ENCODE measurements at regions not wholly inside any gene's neighbourhood (a gene's known extent, or its start where the extent isn't known, plus 50 kb on each side); places are given as distances from the start of the nearest gene placed in this dataset.

GRCh38 chr1:90394247-90394646, 322.9 kb downstream of the BARHL2 start:
- Histone ChIP-seq H3K9me2 (replicated peaks; ENCODE audit: insufficient read depth, low read length) (no peaks in the 10 kb centered on the region), H3K4me3 (ENCODE audit: insufficient read depth, low read length, poor library complexity, severe bottlenecking) (no peak overlapping the region)
- TF ChIP-seq CTCF (IDR thresholded peaks at IDR 0.05; ENCODE audit: insufficient read depth, low read length, poor library complexity, severe bottlenecking) (no peak), EZH2phosphoT487 (conservative IDR thresholded peaks at IDR 0.05; ENCODE audit: low read length) (no peak)

DNA sequence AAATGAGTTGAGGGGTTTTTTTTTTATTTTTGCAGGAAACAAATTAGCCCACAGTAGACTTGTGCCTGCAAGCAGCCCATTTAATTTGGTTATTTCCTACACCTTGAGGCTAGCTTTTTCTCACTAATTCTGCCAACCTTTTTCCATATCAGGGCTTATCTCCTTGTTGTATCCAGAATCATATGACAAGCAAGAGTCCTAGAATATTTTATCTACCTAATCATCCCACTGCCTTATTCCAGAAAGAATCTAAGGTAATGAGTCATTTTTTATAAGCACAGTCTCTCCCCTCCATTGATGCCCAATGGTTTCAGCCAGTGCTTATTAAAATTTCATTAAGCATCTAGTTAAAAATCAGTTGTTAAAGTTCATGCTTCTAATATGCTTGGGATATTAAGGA, 324.1 kb downstream of the BARHL2 start:
- H3F3A ChIP-seq (ENCODE audit: insufficient read depth), result no peaks in the 10 kb centered on the region
- no peak overlapping the region for H3K4me2 ChIP-seq (ENCODE audit: low read depth, low read length, poor library complexity, severe bottlenecking)
- H3K27ac ChIP-seq (ENCODE audit: low read depth, low read length), result no peak overlapping the region
- no peak overlapping the region for H2AFZ ChIP-seq (ENCODE audit: low read depth, low read length, severe bottlenecking)
- no peaks in the 10 kb centered on the region for H3K9me3 ChIP-seq (ENCODE audit: insufficient read depth, low read length)
- no peak overlapping the region for H3K4me3 ChIP-seq (ENCODE audit: insufficient read depth, low read length, poor library complexity, severe bottlenecking)
- H3K27me3 ChIP-seq (ENCODE audit: low read length), result no peaks in the 10 kb centered on the region
- H4K20me1 ChIP-seq (ENCODE audit: low read depth, low read length), result no peaks in the 10 kb centered on the region
- no peaks in the 10 kb centered on the region for H3K9me2 ChIP-seq (replicated peaks; ENCODE audit: insufficient read depth, low read length)
- TF ChIP-seq CTCF (IDR thresholded peaks at IDR 0.05; ENCODE audit: insufficient read depth, low read length, poor library complexity, severe bottlenecking), result no peak
- TF ChIP-seq EZH2phosphoT487 (conservative IDR thresholded peaks at IDR 0.05; ENCODE audit: low read length), result no peak
- H3K9ac ChIP-seq (ENCODE audit: low read length), result no peak overlapping the region
- no peaks in the 10 kb centered on the region for H3K79me2 ChIP-seq (ENCODE audit: insufficient read depth, low read length)
- H3K36me3 ChIP-seq (ENCODE audit: low read length), result no peaks in the 10 kb centered on the region

More at GRCh38 chr1:90394247-90394646, 322.9 kb downstream of the BARHL2 start:
- Histone ChIP-seq H3K27me3 (ENCODE audit: low read length) (no peaks in the 10 kb centered on the region), H3K36me3 (ENCODE audit: low read length) (no peaks in the 10 kb centered on the region), H3F3A (ENCODE audit: insufficient read depth) (no peaks in the 10 kb centered on the region), H3K9me3 (ENCODE audit: insufficient read depth, low read length) (no peaks in the 10 kb centered on the region), H2AFZ (ENCODE audit: low read depth, low read length, severe bottlenecking) (no peak overlapping the region), H3K27ac (ENCODE audit: low read depth, low read length) (no peak overlapping the region), H4K20me1 (ENCODE audit: low read depth, low read length) (no peaks in the 10 kb centered on the region), H3K79me2 (ENCODE audit: insufficient read depth, low read length) (no peaks in the 10 kb centered on the region), H3K9ac (ENCODE audit: low read length) (no peak overlapping the region), H3K4me2 (ENCODE audit: low read depth, low read length, poor library complexity, severe bottlenecking) (no peak overlapping the region)

- H3F3A ChIP-seq (ENCODE audit: insufficient read depth), result no peaks in the 10 kb centered on the region
- no peak overlapping the region for H3K4me2 ChIP-seq (ENCODE audit: low read depth, low read length, poor library complexity, severe bottlenecking)
- H3K9me3 ChIP-seq (ENCODE audit: insufficient read depth, low read length), result no peaks in the 10 kb centered on the region
- no peak overlapping the region for H2AFZ ChIP-seq (ENCODE audit: low read depth, low read length, severe bottlenecking)
- H3K9ac ChIP-seq (ENCODE audit: low read length), result no peak overlapping the region
- no peaks in the 10 kb centered on the region for H3K9me2 ChIP-seq (replicated peaks; ENCODE audit: insufficient read depth, low read length)
- H4K20me1 ChIP-seq (ENCODE audit: low read depth, low read length), result no peaks in the 10 kb centered on the region
- TF ChIP-seq EZH2phosphoT487 (conservative IDR thresholded peaks at IDR 0.05; ENCODE audit: low read length) (no peak), CTCF (IDR thresholded peaks at IDR 0.05; ENCODE audit: insufficient read depth, low read length, poor library complexity, severe bottlenecking) (no peak)
- H3K36me3 ChIP-seq (ENCODE audit: low read length), result no peaks in the 10 kb centered on the region
- no peak overlapping the region for H3K4me3 ChIP-seq (ENCODE audit: insufficient read depth, low read length, poor library complexity, severe bottlenecking)
- no peaks in the 10 kb centered on the region for H3K27me3 ChIP-seq (ENCODE audit: low read length)
- H3K27ac ChIP-seq (ENCODE audit: low read depth, low read length), result no peak overlapping the region
- no peaks in the 10 kb centered on the region for H3K79me2 ChIP-seq (ENCODE audit: insufficient read depth, low read length)
Measured at GRCh38 chr1:90391126-90391525, 326.0 kb downstream of the BARHL2 start.

Measured in SU-DHL-6 (cell line).